Erythroblast (primary cell): ENCODE measurements at regions not wholly inside any gene's neighbourhood (a gene's known extent, or its start where the extent isn't known, plus 50 kb on each side); places are given as distances from the start of the nearest gene placed in this dataset.

Experiments
- DNase-seq, 2 experiments: peaks; one replicate each; lab custom pipeline; 2025; lab: John Stamatoyannopoulos, UW
- GATA1 ChIP-seq: IDR thresholded peaks from 2 replicates; pipeline ENCODE4 v1.6.1; 2011; ENCODE audit warnings: low read depth, mild to moderate bottlenecking, control low read depth, low read length, moderate library complexity
- POLR2A ChIP-seq: IDR thresholded peaks from 2 replicates; pipeline ENCODE4 v1.6.1; 2011; ENCODE audit warnings: mild to moderate bottlenecking, low read length

DNA sequence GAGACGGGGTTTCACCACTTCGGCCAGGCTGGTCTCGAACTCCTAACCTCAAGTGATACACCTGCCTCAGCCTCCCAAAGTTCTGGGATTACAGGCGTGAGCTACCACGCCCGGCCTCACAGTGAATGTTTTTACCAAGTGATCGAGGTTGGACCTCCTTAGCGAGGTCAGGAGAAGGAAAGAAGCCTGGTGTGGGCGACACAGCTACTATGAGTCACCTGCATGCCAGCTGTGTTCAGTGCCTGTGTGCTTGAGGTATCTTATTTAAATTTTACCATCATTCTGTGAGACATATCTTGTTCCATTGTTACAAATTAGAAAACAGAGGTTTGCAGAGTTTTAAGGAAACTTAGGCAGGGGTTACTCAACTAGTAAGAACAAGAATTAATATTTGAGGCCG lies 174.8 kb upstream of the DYNLRB2 start:
- no peak for DNase-seq

DNA sequence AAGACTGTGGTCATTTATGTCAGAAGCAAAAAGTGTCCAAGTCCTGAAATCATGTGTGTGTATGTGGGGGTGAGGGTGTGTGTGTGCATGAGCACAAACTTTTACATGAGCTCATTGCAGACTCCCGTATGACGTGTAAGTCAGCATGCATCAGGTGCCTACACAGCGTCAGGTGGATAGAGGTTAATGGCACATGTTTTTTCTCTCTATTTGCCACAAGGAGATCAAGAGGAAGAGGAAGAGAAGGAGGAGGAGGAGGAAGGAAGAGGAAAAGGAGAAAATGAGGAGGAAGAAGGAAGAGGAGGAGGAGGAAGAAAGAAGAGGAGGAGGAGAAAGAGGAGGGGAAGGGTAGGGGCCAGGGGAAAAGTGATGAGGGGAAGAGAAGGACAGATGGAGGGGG lies 178.0 kb upstream of the DYNLRB2 start:
- TF ChIP-seq POLR2A = no peak
- no peak for TF ChIP-seq GATA1
- no peak for DNase-seq

More for the DNA sequence above, 174.8 kb upstream of the DYNLRB2 start:
- TF ChIP-seq POLR2A (no peak), GATA1 (no peak)

DNA sequence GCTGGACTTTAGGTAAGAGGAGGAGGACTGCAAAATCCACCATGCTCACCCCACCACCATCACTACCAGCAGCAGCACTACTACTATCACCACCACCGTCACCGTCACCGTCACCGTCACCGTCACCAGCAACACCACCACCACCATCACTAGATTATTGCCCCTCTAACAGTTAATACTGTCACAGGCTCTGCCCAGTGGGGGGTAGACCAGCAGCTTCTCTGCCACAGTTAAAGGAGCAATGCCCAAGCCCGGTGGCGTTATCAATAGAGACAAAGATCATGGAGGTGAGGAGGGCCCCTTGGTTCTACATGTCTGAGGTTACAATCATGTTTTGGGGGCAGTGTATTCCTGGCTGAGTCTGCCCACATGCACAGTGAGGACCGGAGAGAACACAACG lies 184.4 kb upstream of the DYNLRB2 start:
- TF ChIP-seq GATA1 (no peak), POLR2A (no peak)
- DNase-seq = no peak

DNA sequence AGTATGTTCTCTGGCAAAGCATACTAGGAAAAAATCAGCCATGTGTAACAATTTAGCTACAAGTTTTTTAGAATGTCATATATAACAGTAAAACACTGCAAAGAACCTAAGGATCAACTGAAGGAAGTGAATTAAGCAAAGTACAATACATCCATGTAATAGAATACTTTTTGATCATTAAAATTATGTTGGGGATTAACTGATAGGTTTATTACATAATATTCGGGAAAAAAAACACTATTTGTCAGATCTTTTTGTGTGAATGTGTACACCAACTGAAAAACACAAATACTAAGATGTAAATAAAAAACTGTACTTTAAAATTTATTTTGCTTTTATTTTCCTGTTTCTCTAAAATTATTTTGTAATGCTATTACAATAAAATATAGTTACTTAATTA lies 185.5 kb upstream of the DYNLRB2 start:
- DNase-seq = no peak

DNA sequence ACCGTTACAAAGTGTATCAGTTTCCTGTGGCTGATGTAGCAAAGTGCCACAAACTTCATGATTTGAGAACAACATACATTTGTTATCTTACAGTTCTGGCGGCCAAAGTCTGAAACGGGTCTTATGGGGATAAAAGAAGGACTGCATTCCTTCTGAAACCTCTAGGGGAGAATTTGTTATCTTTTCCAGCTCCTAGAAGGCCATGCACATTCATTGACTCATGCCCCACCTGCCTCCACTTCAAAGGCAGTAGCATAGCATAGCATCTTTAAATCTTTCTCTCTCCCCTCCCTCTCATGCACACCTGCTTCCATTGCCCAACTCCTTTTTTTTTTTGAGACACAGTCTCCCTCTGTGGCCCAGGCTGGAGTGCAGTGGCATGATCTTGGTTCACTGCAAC lies 190.7 kb upstream of the DYNLRB2 start:
- no peak for TF ChIP-seq POLR2A
- TF ChIP-seq GATA1 = no peak
- DNase-seq = no peak

More for the DNA sequence above, 185.5 kb upstream of the DYNLRB2 start:
- TF ChIP-seq GATA1 (no peak), POLR2A (no peak)

DNA sequence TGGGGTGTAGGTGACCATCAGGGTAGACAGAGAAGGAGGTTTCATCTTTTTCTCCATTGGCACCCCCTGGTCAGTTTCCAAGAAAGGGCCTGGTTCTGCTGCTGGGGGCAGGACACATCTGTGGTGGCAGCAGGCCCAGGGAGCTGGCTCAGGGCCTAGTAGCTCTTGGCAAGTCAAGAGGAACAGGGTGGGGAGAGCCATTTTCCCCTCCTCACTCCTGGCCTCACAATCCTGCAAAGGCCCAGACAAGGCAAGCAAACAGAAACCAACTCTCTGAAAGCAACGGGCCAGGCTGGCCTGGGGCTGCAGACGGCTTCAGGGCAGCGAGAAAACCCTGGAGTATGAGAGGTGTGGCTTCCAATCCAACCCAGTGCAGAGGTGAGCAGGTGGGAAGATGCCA lies 192.9 kb upstream of the DYNLRB2 start:
- TF ChIP-seq POLR2A (no peak), GATA1 (no peak)
- DNase-seq = no peak

DNA sequence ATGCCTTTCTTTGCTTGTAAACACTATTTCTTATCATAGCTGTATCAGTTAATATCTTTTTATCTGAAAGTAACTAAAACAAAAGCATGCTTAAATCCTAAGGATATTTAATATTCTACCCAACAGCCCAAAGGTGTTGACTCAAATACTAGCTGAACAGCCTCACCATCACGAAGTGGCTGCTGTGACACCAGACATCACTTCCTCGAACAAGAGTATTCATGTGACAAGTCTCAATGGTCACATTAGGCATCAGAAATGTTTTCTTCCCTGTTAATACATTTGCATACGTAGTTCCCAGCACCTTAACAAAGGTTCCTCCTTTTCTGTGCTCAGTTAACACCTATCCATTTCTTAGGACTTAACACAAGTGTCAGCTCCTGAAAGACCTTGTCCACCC lies 193.8 kb upstream of the DYNLRB2 start:
- TF ChIP-seq GATA1 (no peak), POLR2A (no peak)
- DNase-seq = no peak

DNA sequence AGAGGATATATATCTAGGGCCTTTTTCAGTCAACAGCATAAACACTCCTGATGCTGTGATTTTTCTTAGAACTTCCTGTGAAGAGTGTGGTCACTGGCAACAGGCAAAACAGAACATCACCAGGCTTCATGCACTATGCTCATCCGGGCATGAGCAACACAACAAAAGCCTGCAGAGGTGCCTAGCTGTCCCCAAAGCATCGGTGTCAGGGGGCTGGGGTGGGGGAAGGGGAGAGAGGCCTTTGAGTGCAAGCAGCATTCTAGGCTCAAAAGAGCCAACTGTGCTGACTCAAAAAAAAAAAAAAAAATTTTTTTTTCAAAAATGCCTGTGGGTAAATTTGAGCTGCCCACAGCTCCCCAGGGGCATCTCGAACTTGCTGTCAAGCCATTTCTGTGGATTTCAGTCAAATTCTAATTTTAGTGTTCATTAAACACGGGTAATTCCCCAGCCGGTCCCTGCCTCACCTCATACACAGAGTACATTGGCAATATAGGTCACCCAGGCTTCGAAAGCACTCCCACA lies 194.6 kb upstream of the DYNLRB2 start:
- no peak for DNase-seq
- no peak for TF ChIP-seq GATA1

DNA sequence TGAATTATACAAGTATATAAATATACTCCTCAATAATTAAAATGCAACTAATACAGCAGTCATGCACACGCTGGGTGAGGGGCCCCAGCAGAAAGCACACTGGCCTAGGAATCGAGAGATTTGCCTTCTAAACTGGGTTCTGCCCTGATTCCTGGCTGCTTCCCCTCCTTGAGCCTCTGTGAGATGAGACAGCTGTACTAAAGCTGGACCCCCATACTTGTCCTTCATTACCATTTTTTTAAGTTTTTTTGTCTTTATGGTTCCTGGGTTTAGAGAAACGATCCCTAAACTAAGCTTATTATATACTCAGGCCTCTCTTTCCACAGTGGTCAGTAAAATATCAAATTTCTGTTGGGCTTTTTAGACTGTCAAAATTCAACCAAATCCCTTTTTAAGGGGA lies 195.1 kb upstream of the DYNLRB2 start:
- no peak for DNase-seq
- TF ChIP-seq GATA1 = no peak
- TF ChIP-seq POLR2A = no peak

DNA sequence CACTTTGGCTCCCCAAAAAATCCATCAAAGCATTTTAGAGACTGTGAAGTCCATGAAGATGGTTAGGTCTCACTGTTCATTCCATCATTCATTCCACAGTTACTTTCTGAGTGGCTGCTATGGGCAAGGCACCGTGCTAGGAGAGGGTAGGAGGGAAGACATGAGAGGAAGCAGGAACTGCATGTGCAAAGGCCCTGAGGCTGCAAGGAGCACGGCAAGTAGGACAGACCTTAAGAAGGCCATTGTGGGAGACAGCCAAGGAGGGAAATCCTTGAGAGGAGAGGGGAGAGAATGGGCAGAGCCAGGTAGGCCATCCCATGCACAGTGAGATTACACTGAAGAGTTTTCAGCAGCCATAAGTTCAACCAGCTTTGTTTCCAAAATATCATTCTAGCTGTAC lies 196.2 kb upstream of the DYNLRB2 start:
- TF ChIP-seq POLR2A = no peak
- no peak for TF ChIP-seq GATA1
- DNase-seq = no peak

DNA sequence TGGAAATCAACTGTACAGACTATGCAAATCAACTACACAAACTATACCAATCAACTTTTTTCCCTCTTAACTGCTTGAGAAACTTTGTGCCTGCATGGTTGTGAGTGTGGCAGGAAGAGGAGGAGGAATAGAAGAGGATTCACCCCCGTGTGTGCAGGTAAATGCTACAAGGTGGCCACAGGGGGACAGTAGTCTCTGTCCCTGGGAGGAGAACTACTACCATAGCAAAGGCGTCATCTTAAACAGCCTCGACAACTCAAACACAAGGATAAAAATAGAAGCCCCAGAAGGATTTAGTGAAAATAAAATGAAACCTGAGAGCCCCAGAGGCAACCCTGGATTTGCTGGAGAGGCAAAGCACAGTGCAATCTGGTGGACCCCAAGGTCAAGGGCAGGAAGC lies 199.5 kb upstream of the DYNLRB2 start:
- TF ChIP-seq GATA1 (no peak), POLR2A (no peak)
- DNase-seq = no peak

DNA sequence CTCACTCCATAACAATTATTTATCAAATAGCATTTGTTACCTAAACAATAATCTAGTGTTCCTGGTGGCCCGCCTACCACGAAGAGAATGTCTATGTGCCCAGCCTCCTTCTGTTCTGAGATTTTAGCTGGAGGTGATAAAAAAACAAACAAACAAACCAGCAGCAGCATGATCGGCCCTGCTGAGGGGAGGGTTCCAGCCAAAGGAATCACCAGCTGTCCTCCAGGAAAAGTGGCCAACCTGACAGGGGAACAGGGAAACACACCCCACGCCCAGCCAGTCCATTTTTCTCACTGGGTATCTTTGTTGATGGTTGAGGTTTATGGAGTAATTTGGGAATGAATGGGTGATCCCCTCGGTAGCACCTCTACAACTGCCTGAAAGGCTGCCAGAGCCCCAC lies 203.0 kb upstream of the DYNLRB2 start:
- TF ChIP-seq GATA1 = no peak
- no peak for TF ChIP-seq POLR2A
- no peak for DNase-seq

DNA sequence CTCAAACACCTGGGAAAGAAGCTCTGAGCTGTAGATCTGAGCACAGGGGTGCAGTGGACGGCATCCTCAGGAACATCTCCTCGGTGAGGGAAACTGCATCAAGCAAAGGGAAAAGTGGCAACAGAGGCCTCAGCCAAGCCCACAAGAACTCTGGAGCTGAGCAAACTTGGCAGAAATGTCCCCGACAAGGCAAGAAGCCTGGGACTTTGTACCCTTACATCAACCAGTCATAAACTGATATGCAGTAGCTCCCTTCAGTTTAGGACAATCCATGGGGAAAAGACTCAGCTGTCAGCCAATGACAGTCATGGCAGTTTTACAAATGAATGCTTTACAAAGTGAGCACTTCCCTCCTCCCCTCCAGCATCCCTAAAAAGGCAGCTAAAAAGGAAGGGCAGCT lies 210.0 kb upstream of the DYNLRB2 start:
- DNase-seq = no peak
- TF ChIP-seq POLR2A (no peak), GATA1 (no peak)

DNA sequence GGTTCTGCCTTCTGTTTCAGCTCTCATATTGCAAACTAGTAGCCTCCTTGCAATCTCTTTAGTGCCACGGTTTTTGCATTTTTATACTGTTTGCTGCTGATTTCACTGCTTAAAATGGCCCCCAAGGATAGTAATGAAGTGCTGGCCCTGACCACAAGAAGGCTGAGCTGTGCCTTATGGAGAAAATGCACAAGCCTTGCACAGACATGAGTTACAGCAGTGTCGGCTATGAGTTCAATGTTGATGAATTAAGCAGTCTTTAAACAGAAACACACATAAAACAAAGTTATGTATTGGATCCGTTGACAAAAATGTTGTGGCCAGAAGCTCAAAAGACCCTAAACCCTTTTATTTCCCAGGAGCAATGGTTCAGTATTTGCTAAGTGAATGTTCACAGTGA lies 210.6 kb upstream of the DYNLRB2 start:
- TF ChIP-seq GATA1 = no peak
- TF ChIP-seq POLR2A = no peak
- DNase-seq = no peak

DNA sequence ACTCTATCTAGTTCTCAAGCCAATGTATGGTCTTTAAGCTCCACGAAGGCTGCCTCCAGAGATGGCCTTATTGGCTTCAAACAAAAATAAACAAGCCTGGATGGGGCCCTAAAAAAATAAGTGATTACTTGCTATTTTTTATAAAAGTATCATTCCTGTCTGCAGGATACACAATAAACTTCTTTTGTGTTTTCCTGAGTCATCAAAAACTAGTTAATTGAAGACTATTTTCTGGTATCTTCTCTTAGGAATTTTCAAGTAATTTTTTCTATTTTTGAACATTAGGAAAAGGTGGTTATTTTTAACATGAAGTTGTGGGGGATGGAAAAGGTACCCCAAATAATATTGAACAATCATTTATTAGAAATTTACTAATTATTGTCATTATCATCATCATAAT lies 213.1 kb upstream of the DYNLRB2 start:
- DNase-seq = no peak
- TF ChIP-seq GATA1 (no peak), POLR2A (no peak)
